Stomach (tissue), 8 donors: ENCODE measurements at regions not wholly inside any gene's neighbourhood (a gene's known extent, or its start where the extent isn't known, plus 50 kb on each side); places are given as distances from the start of the nearest gene placed in this dataset.

Source experiments
- DNase-seq, 2 donors: peaks; one replicate each; pipeline versions ENCODE4 v3.0.0 to v3.0.0-alpha.2; 2013 to 2019
- H3K27ac ChIP-seq, 5 donors: fragments of 200-600 bp in 4 of 5; sonication (generic) in 4 of 5; one replicate each; pipeline ENCODE4 v1.5.1; 2013 to 2019; ENCODE audit warnings: mild to moderate bottlenecking in 1 of 5, moderate library complexity in 1 of 5
- H3K27me3 ChIP-seq, 3 donors: fragments of 200-600 bp; sonication (generic); one replicate each; pipeline ENCODE4 v1.5.1; 2017 to 2019; ENCODE audit warnings: mixed run types in 1 of 3
- H3K36me3 ChIP-seq, 4 donors: fragments of 200-600 bp; sonication (generic); 1 replicate in 3 of 4; 2 replicates in 1 of 4; pipeline ENCODE4 v1.5.1; 2016 to 2019
- H3K4me1 ChIP-seq, 4 donors: fragments of 200-600 bp; sonication (generic); one replicate each; pipeline ENCODE4 v1.5.1; 2016 to 2019
- H3K4me3 ChIP-seq, 4 donors: fragments of 200-600 bp; sonication (generic) in 3 of 4; one replicate each; pipeline ENCODE4 v1.5.1; 2016 to 2019; ENCODE audit warnings: mild to moderate bottlenecking in 1 of 4
- H3K9me3 ChIP-seq, 4 donors: fragments of 200-600 bp; sonication (generic); one replicate each; pipeline ENCODE4 v1.5.1; 2016 to 2019
- CTCF ChIP-seq, 7 experiments: fragments of 450-650 bp in 4 of 7; fragments of 200-600 bp in 3 of 7; sonication (generic) in 3 of 7; IDR thresholded peaks; one replicate each; pipeline ENCODE4 v1.5.1; 2016 to 2019; ENCODE audit warnings: antibody characterized with exemption in 7 of 7, control low read depth in 2 of 7, mild to moderate bottlenecking in 1 of 7
- EP300 ChIP-seq: sonication (generic); formaldehyde crosslinking; IDR thresholded peaks from one replicate; pipeline ENCODE4 v1.6.1; 2017; ENCODE audit warnings: antibody characterized with exemption
- POLR2A ChIP-seq, 4 donors: fragments of 450-650 bp; IDR thresholded peaks; one replicate each; pipeline ENCODE4 v1.6.1; 2016; ENCODE audit warnings: antibody characterized with exemption in 4 of 4, control low read depth in 2 of 4, mild to moderate bottlenecking in 1 of 4, moderate library complexity in 1 of 4
- POLR2AphosphoS5 ChIP-seq, 3 donors: sonication (generic); formaldehyde crosslinking; IDR thresholded peaks; one replicate each; pipeline ENCODE4 v1.6.1; 2016; ENCODE audit warnings: antibody characterized with exemption in 3 of 3
- WGBS, 5 donors: extraction: QIAGEN DNeasy Blood & Tissue Kit in 3 of 5; methylation state at CpG; one replicate each; pipeline versions ENCODE4 v1.1.5 to v1.1.7; 2013 to 2018; 5-methylcytosine and 5-hydroxymethylcytosine counted together
- intact Hi-C: fragments of 100-400 bp; cut with DNase I; formaldehyde crosslinking; loops from one replicate; pipeline ENCODE4 v1.15.1; 2023; ENCODE audit warnings: low total_unique reads
- donor health status: healthy with polysubstance abuse.
- donor health status: Bipolar disorder and iron deficiency.
- donor health status: healthy.

DNA sequence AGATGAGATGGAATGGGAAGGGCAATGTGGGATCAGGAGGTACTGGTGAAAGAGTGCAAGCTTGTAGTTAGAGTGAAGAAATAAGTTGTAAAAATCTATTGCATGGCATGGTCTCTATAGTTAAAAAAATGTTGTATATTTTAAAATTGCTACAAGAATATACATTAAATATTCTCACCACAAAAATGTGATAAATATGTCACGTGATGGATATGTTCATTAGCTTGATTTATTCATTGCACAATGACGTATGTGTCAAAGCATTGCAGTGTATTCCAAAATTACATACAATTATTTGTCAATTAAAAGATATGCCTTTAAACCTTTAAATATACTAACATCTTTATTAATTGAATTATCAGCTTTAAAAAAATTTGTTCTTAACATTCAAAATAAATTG is 1607.1 kb downstream of the REEP3 start:
- intact Hi-C loops: no loop called here
- TF ChIP-seq EP300 (no peak), POLR2A (IDR thresholded peaks at IDR 0.05) (no peak), POLR2AphosphoS5 (IDR thresholded peaks at IDR 0.05) (no peak), CTCF (IDR thresholded peaks at IDR 0.05) (no peak)
- no peaks in the 10 kb centered on the region for H3K36me3 ChIP-seq
- no peak overlapping the region for H3K4me3 ChIP-seq
- no peak for DNase-seq
- no peaks in the 10 kb centered on the region for H3K4me1 ChIP-seq
- no peaks in the 10 kb centered on the region for H3K9me3 ChIP-seq
- WGBS, 5 donors: 71 to 85% (median 83%) methylated on average over 2 of the region's 2 CpGs
- H3K27me3 ChIP-seq: no peaks in the 10 kb centered on the region
- no peak overlapping the region for H3K27ac ChIP-seq

DNA sequence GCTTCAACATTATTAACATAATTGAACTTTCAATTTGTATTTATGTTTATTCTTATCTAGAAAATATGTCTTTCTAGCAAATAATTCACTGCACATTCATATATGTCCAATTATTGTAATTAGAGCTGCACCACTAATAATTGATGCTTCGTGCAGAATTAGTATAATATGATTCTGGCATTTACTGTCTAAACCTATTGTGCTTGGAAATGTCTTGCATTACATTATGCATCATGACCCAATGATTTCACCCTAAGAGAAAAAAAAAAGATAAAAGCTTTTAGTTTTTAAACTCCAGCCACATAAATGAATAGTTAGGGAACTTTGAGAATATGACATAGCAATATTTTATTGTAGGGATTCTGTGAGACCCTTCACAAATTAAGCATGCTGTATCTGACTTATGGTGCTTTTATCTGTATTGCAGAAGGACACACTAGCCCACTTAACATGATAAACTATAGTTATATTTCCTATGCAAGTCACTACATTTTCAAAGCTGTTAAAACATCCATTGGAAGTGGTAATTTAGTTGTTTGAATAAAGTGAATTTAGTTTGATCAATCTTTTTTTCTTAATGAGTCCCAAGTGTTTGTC is 1609.1 kb downstream of the REEP3 start:
- no peaks in the 10 kb centered on the region for H3K36me3 ChIP-seq
- no peaks in the 10 kb centered on the region for H3K9me3 ChIP-seq
- 69 to 80% (median 71%) methylated on average over 1 of the region's 1 CpG for WGBS, 5 donors
- TF ChIP-seq EP300: no peak
- no peak for TF ChIP-seq POLR2A (IDR thresholded peaks at IDR 0.05)
- TF ChIP-seq POLR2AphosphoS5 (IDR thresholded peaks at IDR 0.05): no peak
- no peak for TF ChIP-seq CTCF (IDR thresholded peaks at IDR 0.05)
- no peak for DNase-seq
- H3K27me3 ChIP-seq: no peaks in the 10 kb centered on the region
- H3K4me1 ChIP-seq: no peaks in the 10 kb centered on the region
- intact Hi-C loops: no loop called here
- no peak overlapping the region for H3K4me3 ChIP-seq
- no peak overlapping the region for H3K27ac ChIP-seq

DNA sequence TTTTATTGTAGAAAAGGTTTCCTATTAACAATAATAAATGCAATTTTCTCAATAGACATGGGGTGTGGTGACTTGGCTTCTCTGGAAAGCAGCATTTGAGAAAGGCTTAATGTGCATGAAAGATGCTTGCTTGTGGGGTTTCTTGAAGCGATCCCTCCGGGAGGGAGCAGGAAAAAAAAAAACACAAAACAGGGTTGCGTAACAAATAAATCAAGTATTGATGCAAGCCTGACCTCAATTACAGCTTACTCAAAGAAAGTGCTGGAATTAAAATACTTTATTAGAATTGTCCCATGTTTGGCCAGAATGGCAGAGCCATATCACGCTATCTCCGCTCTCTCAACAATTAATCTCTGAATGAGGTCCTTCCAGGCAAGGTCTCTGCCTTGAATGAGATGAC is 1612.5 kb downstream of the REEP3 start:
- Histone ChIP-seq H3K9me3 (no peaks in the 10 kb centered on the region), H3K27ac (no peak overlapping the region), H3K27me3 (no peaks in the 10 kb centered on the region), H3K4me1 (no peaks in the 10 kb centered on the region), H3K36me3 (no peaks in the 10 kb centered on the region), H3K4me3 (no peak overlapping the region)
- TF ChIP-seq POLR2AphosphoS5 (IDR thresholded peaks at IDR 0.05) (no peak), EP300 (no peak), POLR2A (IDR thresholded peaks at IDR 0.05) (no peak), CTCF (IDR thresholded peaks at IDR 0.05) (no peak)
- DNase-seq: no peak
- WGBS, 5 donors: 91 to 95% (median 95%) methylated on average over 5 of the region's 5 CpGs
- intact Hi-C loops: no loop called here

GRCh38 chr10:65135508-65135907 is 1614.3 kb downstream of the REEP3 start:
- H3K9me3 ChIP-seq: no peaks in the 10 kb centered on the region
- no peaks in the 10 kb centered on the region for H3K4me1 ChIP-seq
- TF ChIP-seq POLR2AphosphoS5 (IDR thresholded peaks at IDR 0.05): no peak
- no peak for TF ChIP-seq CTCF (IDR thresholded peaks at IDR 0.05)
- TF ChIP-seq POLR2A (IDR thresholded peaks at IDR 0.05): no peak
- TF ChIP-seq EP300: no peak
- no peaks in the 10 kb centered on the region for H3K36me3 ChIP-seq
- H3K27ac ChIP-seq: no peak overlapping the region
- 56 to 79% (median 73%) methylated on average over 1 of the region's 1 CpG for WGBS, 5 donors
- no peak for DNase-seq
- no peak overlapping the region for H3K4me3 ChIP-seq
- intact Hi-C loops: no loop called here
- H3K27me3 ChIP-seq: no peaks in the 10 kb centered on the region
